ENCODE measurements at regions not wholly inside any gene's neighbourhood (a gene's known extent, or its start where the extent isn't known, plus 50 kb on each side); places are given as distances from the start of the nearest gene placed in this dataset.

GRCh38 chr3:190205739-190206138, 85.0 kb upstream of the P3H2 start:
- Histone ChIP-seq H3K4me3 (ENCODE audit: low read depth, low read length, poor library complexity, severe bottlenecking) (no peak overlapping the region), H4K20me1 (ENCODE audit: insufficient read depth, low read length) (no peaks in the 10 kb centered on the region), H3K79me2 (ENCODE audit: insufficient read depth, low read length) (no peaks in the 10 kb centered on the region), H2AFZ (ENCODE audit: low read length) (no peak overlapping the region), H3K9me2 (ENCODE audit: low read depth, low read length) (no peaks in the 10 kb centered on the region), H3K36me3 (ENCODE audit: insufficient read depth, low read length) (no peaks in the 10 kb centered on the region), H3K27ac (ENCODE audit: low read depth, low read length, poor library complexity, severe bottlenecking) (no peak overlapping the region), H3K9me3 (ENCODE audit: low read length) (no peaks in the 10 kb centered on the region), H3F3A (ENCODE audit: insufficient read depth, low read length) (no peaks in the 10 kb centered on the region), H3K9ac (ENCODE audit: low read length) (no peak overlapping the region), H3K4me1 (ENCODE audit: insufficient read depth, low read length, severe bottlenecking) (no peaks in the 10 kb centered on the region), H3K4me2 (ENCODE audit: low read length) (no peak overlapping the region), H3K27me3 (ENCODE audit: insufficient read depth, low read length) (no peaks in the 10 kb centered on the region)
- TF ChIP-seq CTCF (IDR thresholded peaks at IDR 0.05; ENCODE audit: low read length): no peak

GRCh38 chr3:190204200-190204599, 83.5 kb upstream of the P3H2 start:
- Histone ChIP-seq H3K4me2 (ENCODE audit: low read length) (no peak overlapping the region), H3K79me2 (ENCODE audit: insufficient read depth, low read length) (no peaks in the 10 kb centered on the region), H3K36me3 (ENCODE audit: insufficient read depth, low read length) (no peaks in the 10 kb centered on the region), H3K4me3 (ENCODE audit: low read depth, low read length, poor library complexity, severe bottlenecking) (no peak overlapping the region), H3K27ac (ENCODE audit: low read depth, low read length, poor library complexity, severe bottlenecking) (no peak overlapping the region), H3K9me2 (ENCODE audit: low read depth, low read length) (no peaks in the 10 kb centered on the region), H3K4me1 (ENCODE audit: insufficient read depth, low read length, severe bottlenecking) (no peaks in the 10 kb centered on the region), H3K27me3 (ENCODE audit: insufficient read depth, low read length) (no peaks in the 10 kb centered on the region), H2AFZ (ENCODE audit: low read length) (no peak overlapping the region), H3F3A (ENCODE audit: insufficient read depth, low read length) (no peaks in the 10 kb centered on the region), H3K9ac (ENCODE audit: low read length) (no peak overlapping the region), H3K9me3 (ENCODE audit: low read length) (no peaks in the 10 kb centered on the region), H4K20me1 (ENCODE audit: insufficient read depth, low read length) (no peaks in the 10 kb centered on the region)
- TF ChIP-seq EZH2 (IDR thresholded peaks at IDR 0.05; ENCODE audit: borderline replicate concordance, low read length) (no peak), CTCF (IDR thresholded peaks at IDR 0.05; ENCODE audit: low read length) (no peak)

GRCh38 chr3:190197346-190197763, 76.7 kb upstream of the P3H2 start:
- no peaks in the 10 kb centered on the region for H3K9me3 ChIP-seq (ENCODE audit: low read length)
- H3K4me1 ChIP-seq (ENCODE audit: insufficient read depth, low read length, severe bottlenecking): no peaks in the 10 kb centered on the region
- no peak overlapping the region for H3K9ac ChIP-seq (ENCODE audit: low read length)
- no peaks in the 10 kb centered on the region for H3F3A ChIP-seq (ENCODE audit: insufficient read depth, low read length)
- no peaks in the 10 kb centered on the region for H3K27me3 ChIP-seq (ENCODE audit: insufficient read depth, low read length)
- no peak overlapping the region for H3K27ac ChIP-seq (ENCODE audit: low read depth, low read length, poor library complexity, severe bottlenecking)
- H3K79me2 ChIP-seq (ENCODE audit: insufficient read depth, low read length): no peaks in the 10 kb centered on the region
- no peak overlapping the region for H3K4me2 ChIP-seq (ENCODE audit: low read length)
- H3K36me3 ChIP-seq (ENCODE audit: insufficient read depth, low read length): no peaks in the 10 kb centered on the region
- H2AFZ ChIP-seq (ENCODE audit: low read length): no peak overlapping the region
- no peak overlapping the region for H3K4me3 ChIP-seq (ENCODE audit: low read depth, low read length, poor library complexity, severe bottlenecking)
- no peaks in the 10 kb centered on the region for H3K9me2 ChIP-seq (ENCODE audit: low read depth, low read length)
- TF ChIP-seq CTCF (IDR thresholded peaks at IDR 0.05; ENCODE audit: low read length) (no peak), EZH2 (IDR thresholded peaks at IDR 0.05; ENCODE audit: borderline replicate concordance, low read length) (no peak)
- H4K20me1 ChIP-seq (ENCODE audit: insufficient read depth, low read length): no peaks in the 10 kb centered on the region

Data from OCI-LY1 (cell line).